Erythroblast (primary cell): ENCODE measurements at regions not wholly inside any gene's neighbourhood (a gene's known extent, or its start where the extent isn't known, plus 50 kb on each side); places are given as distances from the start of the nearest gene placed in this dataset.

Experiments
- GATA1 ChIP-seq: IDR thresholded peaks from 2 replicates; pipeline ENCODE4 v1.6.1; 2011; ENCODE audit warnings: low read depth, mild to moderate bottlenecking, control low read depth, low read length, moderate library complexity
- POLR2A ChIP-seq: IDR thresholded peaks from 2 replicates; pipeline ENCODE4 v1.6.1; 2011; ENCODE audit warnings: mild to moderate bottlenecking, low read length

DNA sequence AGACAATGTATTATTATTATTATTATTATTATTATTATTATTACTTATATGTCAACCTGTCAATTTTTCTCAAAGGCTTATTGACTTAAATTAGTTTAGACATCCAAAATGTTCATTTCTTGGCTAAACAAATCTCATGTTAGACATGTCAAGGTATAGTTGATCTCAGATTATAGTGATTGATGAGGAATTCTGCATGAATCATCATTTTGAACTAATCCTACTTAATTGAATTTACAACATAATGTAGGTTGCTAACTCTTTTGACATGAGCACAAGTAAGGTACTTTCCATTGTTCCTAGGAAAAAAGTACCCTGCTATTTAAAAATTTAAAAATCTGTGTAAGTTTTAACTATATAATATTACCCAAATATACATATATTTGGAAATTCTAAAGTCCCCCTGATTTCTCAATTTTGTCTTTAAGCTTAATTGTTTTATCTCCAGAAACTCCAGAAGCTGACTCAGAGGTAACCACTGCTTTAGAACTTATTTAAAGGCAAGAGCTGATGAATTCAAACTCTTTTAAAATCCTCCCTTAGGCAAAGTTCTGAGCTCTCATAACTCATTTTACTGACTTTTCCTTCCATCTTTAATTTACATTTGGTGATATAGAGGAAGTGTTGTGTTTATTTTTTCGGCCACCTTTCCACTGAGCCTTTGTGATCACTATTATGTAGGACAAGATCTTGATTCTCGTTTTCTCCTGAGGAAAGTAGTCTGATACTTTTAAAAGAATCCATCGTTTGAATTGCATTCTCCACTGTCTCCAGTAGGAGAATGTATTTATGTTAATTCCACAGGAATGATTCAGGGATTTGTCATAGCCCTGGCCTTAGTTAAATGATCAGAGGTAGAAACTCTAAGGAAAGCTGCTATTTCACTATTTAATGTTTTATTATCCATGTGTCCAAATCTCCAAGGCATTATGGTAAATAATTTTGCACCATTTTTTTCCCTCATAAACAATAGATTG lies 1304.5 kb downstream of the AACS start:
- TF ChIP-seq POLR2A (no peak), GATA1 (no peak)
